Tibial artery (tissue), 4 donors: ENCODE measurements at regions not wholly inside any gene's neighbourhood (a gene's known extent, or its start where the extent isn't known, plus 50 kb on each side); places are given as distances from the start of the nearest gene placed in this dataset.

ENCODE experiments used
- DNase-seq, 2 donors: peaks; one replicate each; pipeline ENCODE4 v3.0.0-alpha.2; 2019
- H3K27ac ChIP-seq, 2 donors: fragments of 200-600 bp; sonication (generic) in 1 of 2; 1 replicate in 1 of 2; 2 replicates in 1 of 2; pipeline ENCODE4 v1.5.1; 2018 to 2019; ENCODE audit warnings: mild to moderate bottlenecking in 1 of 2
- H3K27me3 ChIP-seq, 2 donors: fragments of 200-600 bp; sonication (generic) in 1 of 2; one replicate each; pipeline versions ENCODE4 v1.5.1 to v1.6.0; 2016 to 2019
- H3K36me3 ChIP-seq, 3 donors: fragments of 200-600 bp; sonication (generic) in 2 of 3; one replicate each; pipeline ENCODE4 v1.5.1; 2016 to 2019; ENCODE audit warnings: mild to moderate bottlenecking in 2 of 3
- H3K4me1 ChIP-seq, 4 donors: fragments of 200-600 bp; sonication (generic) in 2 of 4; 1 replicate in 3 of 4; 2 replicates in 1 of 4; pipeline ENCODE4 v1.5.1; 2016 to 2019
- H3K4me3 ChIP-seq, 2 donors: fragments of 200-600 bp; sonication (generic) in 1 of 2; 1 replicate in 1 of 2; 2 replicates in 1 of 2; pipeline ENCODE4 v1.5.1; 2018 to 2019; ENCODE audit warnings: mild to moderate bottlenecking in 2 of 2
- H3K9me3 ChIP-seq, 3 donors: fragments of 200-600 bp; sonication (generic) in 1 of 3; one replicate each; pipeline ENCODE4 v1.5.1; 2016 to 2019
- CTCF ChIP-seq, 2 experiments: fragments of 200-600 bp in 1 of 2; fragments of 450-650 bp in 1 of 2; IDR thresholded peaks; one replicate each; pipeline ENCODE4 v1.5.1; 2017 to 2019; ENCODE audit warnings: antibody characterized with exemption in 2 of 2, mild to moderate bottlenecking in 1 of 2, moderate library complexity in 1 of 2
- intact Hi-C: fragments of 100-400 bp; cut with DNase I; formaldehyde crosslinking; loops from one replicate; pipeline ENCODE4 v1.15.0; 2023; ENCODE audit warnings: low total_unique reads

DNA sequence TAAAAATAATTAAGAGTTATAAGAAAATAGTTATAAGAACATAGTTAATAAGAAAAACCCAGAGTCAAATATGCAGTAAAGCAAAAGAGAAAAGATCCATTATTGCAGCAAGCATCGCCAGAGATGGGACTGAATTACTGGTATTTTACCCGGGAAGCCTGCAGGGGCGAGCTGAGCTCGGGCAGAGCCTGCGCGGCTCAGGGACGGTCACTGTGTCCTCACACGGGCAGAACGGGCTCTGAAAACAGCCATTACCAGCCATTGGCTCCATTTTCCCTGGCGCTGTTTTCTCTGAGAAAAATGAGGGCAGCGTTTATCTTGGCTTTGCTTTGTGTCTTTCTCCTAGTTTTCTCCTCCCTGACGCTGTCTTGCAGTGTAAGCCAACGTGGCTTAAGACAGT is 95.3 kb upstream of the ALKAL2 start:
- Histone ChIP-seq H3K27ac (peak overlapping the region; percentile 41 to 50), H3K9me3 (peaks cover 0 to 2% (median 0%) of the 10 kb centered on the region in 3 donors), H3K4me1 (peaks cover 0 to 18% (median 4%) of the 10 kb centered on the region in 4 donors), H3K4me3 (peak overlapping the region; percentile 1 to 33), H3K36me3 (no peaks in the 10 kb centered on the region), H3K27me3 (no peaks in the 10 kb centered on the region)
- no peak for DNase-seq
- intact Hi-C loops = no loop called here
- peak; percentile 22 to 36 for TF ChIP-seq CTCF (IDR thresholded peaks at IDR 0.05)

GRCh38 chr2:382728-383022 is 94.8 kb upstream of the ALKAL2 start:
- no peak overlapping the region for H3K4me3 ChIP-seq
- no peak for DNase-seq
- TF ChIP-seq CTCF (IDR thresholded peaks at IDR 0.05) = no peak
- H3K9me3 ChIP-seq = peaks cover 0 to 3% (median 0%) of the 10 kb centered on the region in 3 donors
- H3K27ac ChIP-seq = peak overlapping the region in 1 of 2 donors; percentile 17
- H3K36me3 ChIP-seq = no peaks in the 10 kb centered on the region
- H3K4me1 ChIP-seq = peaks cover 0 to 18% (median 4%) of the 10 kb centered on the region in 4 donors
- intact Hi-C loops = no loop called here
- no peaks in the 10 kb centered on the region for H3K27me3 ChIP-seq

DNA sequence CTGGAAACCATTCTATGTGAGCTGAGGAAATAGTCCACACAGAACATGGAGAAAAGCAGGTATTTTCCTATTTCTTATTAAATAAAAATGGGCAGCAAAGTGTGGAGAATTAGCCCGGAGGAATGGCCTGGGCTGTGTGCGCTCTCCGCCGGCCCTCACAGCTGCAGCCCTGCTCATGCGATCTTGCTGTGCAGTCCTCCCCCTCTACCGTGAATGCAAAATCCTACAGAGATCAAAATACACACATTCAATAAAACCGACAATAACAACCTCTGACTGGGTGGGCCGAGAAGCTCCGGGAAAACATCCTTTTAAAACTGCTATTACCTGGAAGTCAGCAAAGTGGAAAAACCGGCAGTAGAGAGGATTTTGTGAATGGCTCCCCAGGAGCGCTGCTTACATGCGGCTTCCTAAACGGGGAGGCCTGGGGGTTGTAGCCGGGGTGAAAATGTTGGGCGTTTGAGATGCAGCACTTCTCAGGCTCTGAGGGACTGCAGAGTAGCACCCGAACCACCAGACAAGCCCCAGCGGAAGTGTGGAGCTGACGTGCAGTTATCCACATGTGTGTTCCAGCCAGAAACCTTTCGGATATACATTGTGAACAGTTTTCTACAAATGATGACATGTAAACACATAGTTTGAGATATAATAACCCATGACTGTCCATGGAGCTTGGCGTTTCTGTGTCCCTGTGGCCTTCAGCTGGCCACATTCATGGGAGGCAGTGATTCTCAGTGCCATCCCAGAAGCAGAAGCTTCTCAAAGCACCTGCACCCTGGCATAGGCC is 94.2 kb upstream of the ALKAL2 start:
- no peak for DNase-seq
- Histone ChIP-seq H3K9me3 (peaks cover 0 to 5% (median 3%) of the 10 kb centered on the region in 3 donors), H3K27ac (peak overlapping the region in 1 of 2 donors; percentile 17), H3K36me3 (no peaks in the 10 kb centered on the region), H3K27me3 (no peaks in the 10 kb centered on the region), H3K4me1 (peaks cover 0 to 18% (median 4%) of the 10 kb centered on the region in 4 donors), H3K4me3 (no peak overlapping the region)
- intact Hi-C loops = no loop called here
- TF ChIP-seq CTCF (IDR thresholded peaks at IDR 0.05) = no peak

- H3K9me3 ChIP-seq = peaks cover 0 to 5% (median 3%) of the 10 kb centered on the region in 3 donors
- peaks cover 0 to 24% (median 5%) of the 10 kb centered on the region in 4 donors for H3K4me1 ChIP-seq
- no peaks in the 10 kb centered on the region for H3K36me3 ChIP-seq
- no peak for TF ChIP-seq CTCF (IDR thresholded peaks at IDR 0.05)
- H3K27me3 ChIP-seq = no peaks in the 10 kb centered on the region
- no peak overlapping the region for H3K4me3 ChIP-seq
- no peak overlapping the region for H3K27ac ChIP-seq
- intact Hi-C loops = no loop called here
- no peak for DNase-seq
Measured at GRCh38 chr2:381181-381580, 93.3 kb upstream of the ALKAL2 start.

GRCh38 chr2:380772-381171 is 92.9 kb upstream of the ALKAL2 start:
- no peaks in the 10 kb centered on the region for H3K36me3 ChIP-seq
- peaks cover 0 to 27% (median 7%) of the 10 kb centered on the region in 4 donors for H3K4me1 ChIP-seq
- DNase-seq = no peak
- H3K27me3 ChIP-seq = no peaks in the 10 kb centered on the region
- no peak overlapping the region for H3K4me3 ChIP-seq
- TF ChIP-seq CTCF (IDR thresholded peaks at IDR 0.05) = no peak
- H3K27ac ChIP-seq = no peak overlapping the region
- peaks cover 0 to 5% (median 3%) of the 10 kb centered on the region in 3 donors for H3K9me3 ChIP-seq
- intact Hi-C loops = no loop called here
